Hematopoietic multipotent progenitor cell treated with erythropoietin and hydrocortisone succinate and interleukin-3 and kit ligand, for 17 days (in vitro differentiated cells): ENCODE measurements at regions not wholly inside any gene's neighbourhood (a gene's known extent, or its start where the extent isn't known, plus 50 kb on each side); places are given as distances from the start of the nearest gene placed in this dataset.

Source experiments
- DNase-seq: peaks from one replicate; pipeline ENCODE4 v3.0.0-alpha.2; 2015; ENCODE audit warnings: low spot score

- no peak for DNase-seq
Observed at GRCh38 chr2:14344355-14344754, 288.2 kb upstream of the LRATD1 start.

DNA sequence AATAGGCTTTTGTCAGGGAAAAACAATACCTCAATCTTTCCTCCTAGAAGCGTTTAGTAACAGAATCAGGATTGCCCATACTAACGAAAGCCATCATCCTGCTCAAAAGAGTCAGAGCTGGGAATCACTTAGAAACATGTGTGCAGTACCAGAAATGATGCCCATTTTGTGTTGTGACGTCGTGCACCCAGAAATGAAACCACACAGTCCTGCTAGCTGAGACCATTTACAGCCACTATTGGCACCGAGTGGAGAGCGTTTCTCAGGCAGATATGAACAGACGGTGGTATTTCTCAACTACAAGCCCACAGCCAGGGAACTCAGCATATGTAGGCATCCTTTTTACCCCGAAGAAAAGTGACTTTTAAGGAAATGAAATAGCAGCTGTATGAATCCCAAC is 284.3 kb upstream of the LRATD1 start:
- DNase-seq = no peak

GRCh38 chr2:14350856-14351255 is 281.7 kb upstream of the LRATD1 start:
- DNase-seq = no peak

- no peak for DNase-seq
Observed at GRCh38 chr2:14352067-14352466, 280.4 kb upstream of the LRATD1 start.

GRCh38 chr2:14354231-14354630 is 278.3 kb upstream of the LRATD1 start:
- DNase-seq = no peak

DNA sequence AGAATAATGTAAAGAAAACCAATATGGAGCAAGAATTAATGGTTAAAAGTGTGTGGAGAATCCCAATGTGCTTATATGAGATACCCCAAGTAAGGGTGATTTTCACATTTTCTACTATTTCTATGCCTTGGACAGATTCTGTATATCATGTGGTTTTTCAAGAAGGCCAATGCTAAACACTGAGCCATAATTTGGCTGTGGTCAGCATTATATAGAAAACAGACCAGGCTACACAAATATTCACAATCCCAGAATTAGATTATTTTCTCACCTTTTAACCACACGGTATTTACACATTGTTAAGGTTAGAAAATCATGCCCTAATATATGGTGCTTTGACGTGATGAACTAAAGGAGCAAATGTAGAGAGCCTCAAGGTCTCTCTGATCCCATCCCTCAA is 277.4 kb upstream of the LRATD1 start:
- no peak for DNase-seq

DNA sequence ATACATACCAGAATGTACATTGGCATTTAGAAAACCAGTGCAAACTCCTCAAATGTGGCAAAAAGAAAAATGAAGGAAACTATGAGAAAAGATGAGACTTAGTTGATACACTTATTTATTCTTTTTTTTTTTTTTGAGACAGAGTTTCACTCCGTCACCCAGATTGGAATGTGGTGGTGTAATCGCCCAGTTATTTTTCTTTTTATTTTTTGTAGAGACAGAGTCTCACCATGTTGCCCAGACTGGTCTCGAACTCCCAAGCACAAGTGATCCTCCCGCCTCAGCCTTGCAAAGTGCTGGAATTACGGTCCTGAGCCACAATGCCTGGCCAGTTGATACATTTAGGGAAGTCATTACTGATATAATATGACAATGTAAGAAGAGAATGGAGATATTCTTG is 274.2 kb upstream of the LRATD1 start:
- no peak for DNase-seq

- DNase-seq = no peak
Observed at GRCh38 chr2:14358774-14359173, 273.7 kb upstream of the LRATD1 start.

DNA sequence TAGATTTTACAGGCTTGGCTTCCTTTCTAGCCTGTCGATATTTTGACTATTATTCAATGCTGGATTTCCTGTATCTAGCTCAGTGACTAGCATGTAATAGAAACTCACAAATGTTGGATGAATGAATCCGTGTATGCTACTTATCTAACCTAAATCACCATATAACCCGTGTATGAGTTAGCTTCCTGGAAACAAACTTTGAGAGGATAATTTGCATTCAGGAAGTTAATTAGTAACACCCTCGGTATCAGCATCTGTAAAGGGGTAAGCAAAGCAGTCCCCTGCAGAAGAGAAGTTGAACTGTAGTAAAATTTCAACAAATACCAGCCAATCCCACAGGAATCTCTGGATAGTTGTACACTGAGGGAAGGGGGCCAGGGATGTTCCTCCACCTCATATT is 269.4 kb upstream of the LRATD1 start:
- DNase-seq = no peak

- no peak for DNase-seq
Observed at GRCh38 chr2:14363976-14364375, 268.5 kb upstream of the LRATD1 start.

DNA sequence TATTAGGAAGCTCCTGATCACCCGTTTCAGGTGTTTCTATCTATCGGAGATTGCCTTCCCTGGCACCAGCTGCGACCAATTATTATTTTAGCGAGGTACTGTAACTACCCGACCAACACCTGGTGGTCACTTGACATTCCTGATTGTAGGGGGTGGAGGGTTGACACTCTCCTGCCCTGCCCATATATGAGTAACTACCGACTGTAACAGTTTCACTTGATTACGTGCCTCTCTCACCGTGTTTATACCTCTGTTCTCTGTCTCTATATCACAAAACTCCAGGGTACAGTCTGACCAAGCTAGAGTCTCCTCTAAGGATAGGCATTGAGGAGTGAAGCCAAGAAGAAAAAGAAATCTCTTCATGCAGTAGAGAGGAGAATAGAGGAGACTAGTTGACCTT is 268.0 kb upstream of the LRATD1 start:
- no peak for DNase-seq

DNA sequence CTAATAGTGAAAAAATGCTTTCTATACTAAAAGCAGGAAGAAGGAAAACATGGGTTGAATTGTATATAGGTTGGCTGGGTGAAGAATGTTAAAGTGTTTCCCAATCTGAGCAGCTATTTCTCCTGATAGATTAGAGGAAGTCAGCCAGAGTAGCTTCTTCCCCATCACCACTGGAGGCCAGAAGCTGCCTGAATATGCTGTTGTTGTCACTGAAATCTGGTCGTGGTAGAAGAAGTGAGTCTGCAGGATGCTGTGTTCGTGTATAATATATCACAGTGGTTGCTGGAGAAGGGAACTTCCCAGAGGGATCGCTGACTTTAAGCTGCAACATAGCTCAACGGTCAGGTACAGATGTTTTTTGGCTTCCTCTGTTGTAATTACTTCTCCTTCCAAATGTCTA is 247.5 kb upstream of the LRATD1 start:
- DNase-seq = no peak

GRCh38 chr2:14387332-14387731 is 245.2 kb upstream of the LRATD1 start:
- no peak for DNase-seq

- no peak for DNase-seq
Observed at GRCh38 chr2:14388724-14389123, 243.8 kb upstream of the LRATD1 start.

DNA sequence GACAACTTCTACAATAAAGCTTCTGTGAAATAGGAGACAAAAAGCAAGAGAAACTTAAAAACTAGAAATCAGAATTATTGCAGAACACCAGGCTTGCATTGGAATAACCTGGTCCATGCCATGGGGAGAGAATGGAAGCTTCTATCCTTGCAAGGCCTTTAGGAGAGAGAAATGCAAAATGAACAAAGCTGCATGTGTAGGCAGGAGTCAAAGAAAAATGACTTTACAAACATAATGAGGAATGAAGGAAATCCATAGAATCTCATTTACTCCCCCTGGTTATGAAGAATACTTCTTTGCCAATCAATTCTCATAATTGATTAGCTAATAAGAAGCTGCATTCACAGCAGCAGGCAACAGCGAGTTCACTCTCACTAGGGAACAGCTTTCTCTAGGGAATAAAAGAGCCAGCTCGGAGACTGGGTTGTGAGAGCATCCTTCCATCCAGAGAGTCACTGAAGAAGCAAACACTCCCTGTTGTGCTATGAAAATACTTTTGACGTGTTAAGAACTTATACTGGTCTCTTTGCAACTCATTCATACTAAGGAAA is 235.9 kb upstream of the LRATD1 start:
- DNase-seq = no peak

DNA sequence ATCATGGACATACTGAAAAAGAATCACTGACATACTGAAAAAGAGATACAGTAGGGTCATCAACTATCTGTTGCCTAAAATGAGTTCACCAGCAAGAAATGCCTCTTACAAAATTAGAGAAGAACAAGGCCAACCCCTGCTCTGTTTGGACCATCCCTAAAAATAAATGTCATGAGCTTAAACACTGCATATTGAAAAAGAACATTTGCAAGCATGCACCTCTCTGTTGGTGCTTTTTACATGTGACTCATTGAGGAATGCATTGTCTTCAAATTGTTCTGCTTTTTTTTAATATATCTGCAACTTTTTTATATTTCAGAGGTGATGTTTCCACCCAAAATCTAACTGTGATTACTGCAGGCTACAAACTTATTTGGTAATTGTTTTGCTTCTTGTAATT is 233.9 kb upstream of the LRATD1 start:
- DNase-seq = no peak

GRCh38 chr2:14401873-14402272 is 230.6 kb upstream of the LRATD1 start:
- DNase-seq = no peak

DNA sequence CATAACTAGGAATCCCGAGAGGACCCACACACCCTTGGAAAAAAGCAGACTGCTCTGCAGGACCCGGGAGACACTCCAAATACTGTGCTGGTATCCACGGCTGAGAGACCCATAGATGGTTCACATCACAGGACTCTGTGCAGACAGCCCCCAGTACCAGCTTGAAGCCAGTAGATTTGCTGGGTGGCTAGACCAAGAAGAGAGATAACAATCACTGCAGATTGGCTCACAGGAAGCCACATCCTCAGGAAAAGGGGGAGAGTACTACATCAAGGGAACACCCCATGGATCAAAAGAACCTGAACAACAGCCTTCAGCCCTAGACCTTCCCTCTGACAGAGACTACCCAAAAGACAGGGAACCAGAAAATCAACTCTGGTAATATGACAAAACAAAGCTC is 223.8 kb upstream of the LRATD1 start:
- DNase-seq = no peak

- no peak for DNase-seq
Observed at GRCh38 chr2:14417551-14417950, 215.0 kb upstream of the LRATD1 start.

- DNase-seq = no peak
Observed at GRCh38 chr2:14418115-14418514, 214.4 kb upstream of the LRATD1 start.

DNA sequence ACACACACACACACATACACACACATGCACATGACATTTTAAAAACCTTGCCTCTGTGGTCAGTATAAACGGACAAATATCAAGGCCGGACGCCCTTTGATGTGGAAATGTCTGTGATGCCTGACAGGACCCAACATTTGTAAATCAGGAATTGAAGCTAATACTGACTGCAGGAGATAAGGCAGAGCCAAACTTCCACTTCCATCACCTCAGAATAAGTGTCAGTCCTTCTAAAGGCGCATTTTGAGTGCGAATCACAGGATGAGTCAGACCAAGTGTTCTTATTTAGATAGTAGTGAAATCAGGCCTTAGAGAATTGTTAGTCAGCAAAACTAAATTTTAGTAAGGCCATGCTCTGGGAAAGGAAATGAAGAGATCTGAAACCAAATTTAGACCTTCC is 211.7 kb upstream of the LRATD1 start:
- no peak for DNase-seq

DNA sequence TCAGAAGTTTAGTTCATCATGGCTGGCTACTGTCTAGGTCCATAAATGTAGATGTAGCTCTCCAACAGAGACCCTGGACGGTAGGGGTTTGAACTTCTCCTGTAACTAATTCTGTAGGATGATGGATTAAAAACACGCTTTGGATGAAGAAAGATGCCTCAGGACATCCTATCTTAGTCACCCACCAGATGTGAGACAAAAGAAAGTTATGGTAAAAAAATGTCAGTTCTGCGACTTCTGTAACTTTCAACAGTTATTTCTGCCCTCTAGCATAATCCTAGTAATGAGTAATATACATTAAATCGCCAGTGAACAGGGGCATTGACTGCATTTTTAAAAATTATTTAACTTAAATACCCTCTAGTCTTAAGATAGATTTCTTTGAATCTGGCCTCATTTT is 210.1 kb upstream of the LRATD1 start:
- DNase-seq = no peak

DNA sequence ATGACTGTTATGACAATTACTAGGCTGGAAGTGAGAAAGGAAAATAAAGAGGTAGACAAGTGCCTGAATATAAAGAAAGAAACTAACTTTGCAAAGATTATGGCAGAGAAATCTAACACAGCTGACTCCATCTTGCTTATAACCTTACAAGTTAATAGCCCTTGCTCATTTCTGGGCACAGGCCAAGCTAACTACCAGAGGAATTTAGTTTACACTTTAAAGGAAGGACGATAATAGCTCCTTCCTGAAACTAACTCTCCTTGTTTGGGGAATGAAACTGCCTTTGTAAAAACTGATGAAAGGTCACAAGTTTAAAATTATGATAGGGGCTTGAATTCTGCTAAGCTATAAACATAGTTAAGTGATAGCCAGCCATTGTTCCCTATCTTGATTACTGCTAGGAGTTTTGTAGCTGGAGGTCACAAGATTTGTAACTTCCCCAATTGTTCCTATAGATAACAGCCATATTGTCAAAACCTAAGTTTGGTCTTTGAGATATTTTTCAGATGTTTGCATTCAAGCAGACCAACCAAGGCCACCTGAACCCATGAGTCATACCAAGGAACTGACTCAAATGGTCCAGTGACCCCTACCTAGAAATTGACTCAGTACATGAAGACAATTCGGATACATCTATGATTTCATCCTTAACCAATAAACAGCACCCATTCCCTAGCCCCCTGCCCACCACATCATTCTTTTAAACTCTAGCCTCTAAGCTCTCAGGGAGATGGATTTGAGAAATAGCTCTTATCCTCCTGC is 209.2 kb upstream of the LRATD1 start:
- DNase-seq = no peak
